K562 (cell line): ENCODE measurements at regions not wholly inside any gene's neighbourhood (a gene's known extent, or its start where the extent isn't known, plus 50 kb on each side); places are given as distances from the start of the nearest gene placed in this dataset.
A peak's percentile ranks its signal among the peaks of the same experiment; 100 is the strongest.
"Not testable (repeated sequence)": the region's sequence is repeated elsewhere in the genome, so short reads cannot be mapped to it uniquely, and the experiment has no call there.

ENCODE experiments used
- ATAC-seq: fragments of 200-7000 bp; cut with Tn5 transposase; 3 replicates; pipeline ENCODE4 v1.9.1; 2020; ENCODE audit warnings: moderate library complexity
- BruUV-seq: library from RNA; stranded (reverse); fragments of 400-500 nt; replicated peaks from 2 replicates; lab custom pipeline; 2021; lab: Mats Ljungman, UMichigan
- CTCF ChIA-PET: fragments of 300-600 bp; formaldehyde crosslinking; extraction: SDS; loops from one replicate; lab custom pipeline; 2021; ENCODE audit warnings: low intra/inter-chr PET ratio; lab: Yijun Ruan, JAX
- POLR2A ChIA-PET: fragments of 300-600, 350-650 bp; sonication (Branson Sonifier 250); formaldehyde crosslinking; extraction: SDS; loops from one replicate; lab custom pipeline; 2021; ENCODE audit warnings: antibody characterized with exemption, inconsistent platforms; lab: Yijun Ruan, JAX
- DNase-seq, 4 experiments: peaks; one replicate each; pipeline versions ENCODE4 v3.0.0 to v3.0.0-alpha.2; 2011 to 2018; ENCODE audit warnings: low spot score in 3 of 4, mixed read lengths in 3 of 4; ENCODE audit errors: extremely low read depth in 1 of 4
- FAIRE-seq: peaks from 2 replicates; lab custom pipeline; 2011; peaks lifted over from hg19 to GRCh38; lab: Jason Lieb, UNC
- H2AFZ ChIP-seq: 2 replicates; pipeline ENCODE4 v1.6.0; 2011; ENCODE audit warnings: low read depth, low read length, control low read depth, inconsistent platforms
- H3K27ac ChIP-seq: fragments of 200-600 bp; 3 replicates; pipeline ENCODE4 v1.8.0; 2011; ENCODE audit warnings: low read depth, mild to moderate bottlenecking, control low read depth, inconsistent platforms, low read length, moderate library complexity, mixed read lengths; ENCODE audit errors: extremely low read depth
- H3K27me3 ChIP-seq, 2 experiments: fragments of 300-600 bp in 1 of 2; 2 replicates in 1 of 2; 3 replicates in 1 of 2; pipeline versions ENCODE4 v1.6.0 to v1.8.0; 2011; ENCODE audit warnings: inconsistent platforms in 2 of 2, low read length in 2 of 2, mild to moderate bottlenecking in 1 of 2, mixed read lengths in 1 of 2, moderate library complexity in 1 of 2; ENCODE audit not compliant: control insufficient read depth in 2 of 2, insufficient read depth in 2 of 2
- H3K36me3 ChIP-seq: fragments of 300-600 bp; 3 replicates; pipeline ENCODE4 v1.8.0; 2011; ENCODE audit warnings: mild to moderate bottlenecking, low read length, inconsistent platforms; ENCODE audit not compliant: control insufficient read depth, insufficient read depth
- H3K4me1 ChIP-seq, 2 experiments: fragments of 200-600 bp in 1 of 2; replicated peaks in 1 of 2; 2 replicates in 1 of 2; 3 replicates in 1 of 2; pipeline versions ENCODE4 v1.5.1 to v1.8.0; 2011; ENCODE audit warnings: inconsistent platforms in 2 of 2, low read length in 2 of 2, mild to moderate bottlenecking in 1 of 2, mixed read lengths in 1 of 2, moderate library complexity in 1 of 2; ENCODE audit not compliant: control insufficient read depth in 2 of 2, insufficient read depth in 2 of 2
- H3K4me2 ChIP-seq: 2 replicates; pipeline ENCODE4 v1.6.1; 2011; ENCODE audit warnings: low read length, control low read depth, inconsistent platforms, mixed read lengths; ENCODE audit not compliant: insufficient read depth
- H3K4me3 ChIP-seq: fragments of 200-600 bp; sonication (generic), shearing (Covaris generic); 2 replicates; pipeline ENCODE4 v1.5.1; 2016; ENCODE audit warnings: control low read depth, inconsistent platforms
- H3K79me2 ChIP-seq: fragments of 200-600 bp; 3 replicates; pipeline ENCODE4 v1.8.0; 2011; ENCODE audit warnings: low read length, inconsistent platforms; ENCODE audit not compliant: control insufficient read depth, insufficient read depth
- H3K9ac ChIP-seq, 2 experiments: 2 replicates each; pipeline versions ENCODE4 v1.6.0 to v1.6.1; 2011; ENCODE audit warnings: low read depth in 2 of 2, low read length in 2 of 2, control low read depth in 1 of 2, inconsistent platforms in 1 of 2, mild to moderate bottlenecking in 1 of 2, mixed read lengths in 1 of 2; ENCODE audit not compliant: insufficient read depth in 1 of 2
- H3K9me1 ChIP-seq: one replicate; pipeline ENCODE4 v1.6.0; 2011; ENCODE audit warnings: inconsistent platforms, mild to moderate bottlenecking, low read length, moderate library complexity; ENCODE audit not compliant: control insufficient read depth, insufficient read depth
- H3K9me3 ChIP-seq: replicated peaks from 2 replicates; pipeline ENCODE4 v1.5.1; 2011; ENCODE audit warnings: low read depth, low read length, inconsistent platforms; ENCODE audit not compliant: control insufficient read depth, insufficient read depth
- H4K20me1 ChIP-seq: replicated peaks from 2 replicates; pipeline ENCODE4 v1.6.1; 2011; ENCODE audit warnings: low read length, inconsistent platforms, mixed read lengths; ENCODE audit not compliant: control insufficient read depth, insufficient read depth
- ZNF146 ChIP-seq: IDR thresholded peaks from one replicate; pipeline ENCODE4 v1.6.1; 2018; ENCODE audit warnings: missing compliant biosample characterization; ENCODE audit not compliant: unreplicated experiment
- WGBS: fragments of 100-300 bp; shearing (Covaris generic); methylation state at CpG from one replicate; pipeline ENCODE4 v1.1.6; 2016; ENCODE audit warnings: low coverage, mixed read lengths; ENCODE audit not compliant: insufficient coverage; ENCODE audit errors: missing lambda C conversion rate; 5-methylcytosine and 5-hydroxymethylcytosine counted together
- in situ Hi-C: fragments of 300-500 bp; cut with MboI; formaldehyde crosslinking; loops from 4 replicates; pipeline ENCODE4 v1.15.0; 2018; ENCODE audit warnings: inconsistent platforms, mixed read lengths
- intact Hi-C: fragments of 100-400 bp; cut with micrococcal nuclease; formaldehyde crosslinking; loops from 2 replicates; pipeline ENCODE4 v1.14.2; 2022

DNA sequence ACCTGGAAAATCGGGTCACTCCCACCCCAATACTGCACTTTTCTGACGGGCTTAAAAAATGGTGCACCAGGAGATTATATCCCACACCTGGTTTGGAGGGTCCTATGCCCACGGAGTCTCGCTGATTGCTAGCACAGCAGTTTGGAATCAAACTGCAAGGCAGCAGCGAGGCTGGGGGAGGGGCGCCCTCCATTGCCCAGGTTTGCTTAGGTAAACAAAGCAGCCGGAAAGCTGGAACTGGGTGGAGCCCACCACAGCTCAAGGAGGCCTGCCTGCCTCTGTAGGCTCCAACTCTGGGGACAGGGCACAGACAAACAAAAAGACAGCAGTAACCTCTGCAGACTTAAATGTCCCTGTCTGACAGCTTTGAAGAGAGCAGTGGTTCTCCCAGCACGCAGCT is 167.1 kb upstream of the PHACTR1 start:
- 0% methylated on average over 7 of the region's 8 CpGs for WGBS
- H3K27ac ChIP-seq, DNase-seq, ATAC-seq, H3K9me1 ChIP-seq, H3K36me3 ChIP-seq, H2AFZ ChIP-seq, H3K27me3 ChIP-seq, CTCF ChIA-PET, intact Hi-C loops, H3K4me1 ChIP-seq, POLR2A ChIA-PET, in situ Hi-C loops, H3K79me2 ChIP-seq, H3K4me2 ChIP-seq, FAIRE-seq, H3K4me3 ChIP-seq, H4K20me1 ChIP-seq, BruUV-seq, H3K9ac ChIP-seq, H3K9me3 ChIP-seq: not testable (repeated sequence)

- DNase-seq, H2AFZ ChIP-seq, H3K27me3 ChIP-seq, H3K4me2 ChIP-seq, BruUV-seq, POLR2A ChIA-PET, H3K9me1 ChIP-seq: not testable (repeated sequence)
- peak; percentile 74 for TF ChIP-seq ZNF146 (CRISPR knock-in tag)
- TF ChIP-seq, all 486 proteins: peak for 1; not testable (repeated sequence) for 485
- H3K9me3 ChIP-seq, ATAC-seq, in situ Hi-C loops, H3K4me3 ChIP-seq, H3K27ac ChIP-seq, H4K20me1 ChIP-seq, CTCF ChIA-PET, H3K4me1 ChIP-seq, H3K9ac ChIP-seq, intact Hi-C loops, H3K36me3 ChIP-seq, H3K79me2 ChIP-seq, FAIRE-seq: not testable (repeated sequence)
- no CpG with 5 or more reads among the region's 2 CpGs for WGBS
These were observed 161.7 kb upstream of the PHACTR1 start for GRCh38 chr6:12554820-12555219.
